GM04504 (cell line): ENCODE measurements at regions not wholly inside any gene's neighbourhood (a gene's known extent, or its start where the extent isn't known, plus 50 kb on each side); places are given as distances from the start of the nearest gene placed in this dataset.
"Not testable (repeated sequence)": the region's sequence is repeated elsewhere in the genome, so short reads cannot be mapped to it uniquely, and the experiment has no call there.

Experiments used
- DNase-seq: peaks from one replicate; pipeline ENCODE4 v3.0.0-alpha.2; 2012; ENCODE audit warnings: low read depth

DNA sequence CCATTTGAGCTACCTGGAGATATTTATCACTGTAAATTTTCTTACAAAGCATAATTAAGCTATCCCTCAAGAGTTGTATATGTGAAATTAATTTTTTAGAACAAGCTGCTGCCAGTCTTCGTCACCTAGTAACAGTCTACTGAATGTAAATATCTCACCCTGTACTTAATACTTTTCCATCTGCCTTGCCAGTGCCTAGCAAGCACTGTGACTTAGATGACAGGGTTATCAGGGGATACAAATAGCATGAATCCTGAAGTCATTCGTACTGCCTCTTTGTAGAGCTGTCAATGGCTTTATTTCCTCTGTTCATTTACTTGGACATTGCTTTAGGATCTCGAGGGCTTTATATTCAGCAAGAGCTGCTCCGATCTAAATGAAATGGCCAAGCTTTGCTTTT is 763.6 kb downstream of the ADCYAP1 start:
- no peak for DNase-seq

- not testable (repeated sequence) for DNase-seq
Measured at GRCh38 chr18:1671710-1672109, 767.0 kb downstream of the ADCYAP1 start.

DNA sequence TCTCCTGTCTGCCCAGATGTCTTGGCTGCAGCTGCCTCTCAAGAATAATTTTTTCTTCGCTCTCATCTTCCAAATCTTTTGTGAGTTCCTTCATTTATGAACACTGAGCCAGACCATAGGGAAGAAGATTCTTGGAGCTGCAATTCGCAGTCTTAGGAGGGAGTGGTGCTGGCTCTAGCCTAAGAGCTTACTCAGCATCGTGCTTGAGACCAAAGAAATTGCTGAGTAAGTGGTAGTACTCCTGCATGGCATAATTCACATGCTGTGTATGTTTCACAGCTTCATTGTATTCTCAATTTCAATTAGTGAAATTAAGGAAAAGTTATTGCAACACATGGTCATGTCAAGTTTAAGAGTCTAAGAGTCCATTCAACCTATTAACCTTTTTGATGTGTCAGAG is 771.7 kb downstream of the ADCYAP1 start:
- DNase-seq = no peak

DNA sequence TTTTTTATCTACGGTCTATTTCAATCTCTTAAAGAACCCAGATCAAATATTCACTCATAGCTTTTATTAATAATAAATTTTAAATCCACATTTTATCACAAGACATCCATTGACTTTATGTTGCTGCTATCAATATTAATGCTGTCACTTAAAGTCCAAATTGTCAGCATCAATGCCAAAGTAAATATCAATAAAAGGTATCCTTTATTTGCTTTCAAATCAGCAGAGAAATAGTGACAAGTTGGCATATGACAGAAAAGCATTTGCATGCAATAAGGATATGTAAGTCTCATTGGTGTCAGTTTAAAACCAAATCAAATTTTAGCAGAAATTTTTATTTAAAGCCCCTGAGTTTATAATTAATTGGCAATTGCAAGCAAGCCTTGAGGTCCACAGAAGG is 775.4 kb downstream of the ADCYAP1 start:
- DNase-seq = no peak

GRCh38 chr18:1691863-1692262 is 787.2 kb downstream of the ADCYAP1 start:
- no peak for DNase-seq

DNA sequence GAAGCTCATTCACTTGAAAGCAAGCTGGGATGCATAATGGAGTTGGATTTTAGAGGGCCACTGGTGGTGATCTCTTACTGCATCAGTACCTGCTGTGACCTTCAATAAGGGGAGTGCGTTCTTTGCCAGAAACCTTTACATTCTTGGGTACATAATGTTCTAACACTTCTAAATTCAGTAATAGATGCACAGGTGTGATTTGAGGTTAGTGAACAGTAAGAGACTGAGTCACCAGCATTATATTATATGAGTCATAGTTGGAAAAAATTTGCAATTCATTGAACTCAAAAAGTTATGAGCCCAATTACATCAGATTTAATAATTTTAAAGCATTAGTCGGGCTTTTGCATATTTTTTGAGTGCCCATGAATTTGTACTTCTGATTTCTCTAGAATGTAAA is 803.3 kb downstream of the ADCYAP1 start:
- no peak for DNase-seq

DNA sequence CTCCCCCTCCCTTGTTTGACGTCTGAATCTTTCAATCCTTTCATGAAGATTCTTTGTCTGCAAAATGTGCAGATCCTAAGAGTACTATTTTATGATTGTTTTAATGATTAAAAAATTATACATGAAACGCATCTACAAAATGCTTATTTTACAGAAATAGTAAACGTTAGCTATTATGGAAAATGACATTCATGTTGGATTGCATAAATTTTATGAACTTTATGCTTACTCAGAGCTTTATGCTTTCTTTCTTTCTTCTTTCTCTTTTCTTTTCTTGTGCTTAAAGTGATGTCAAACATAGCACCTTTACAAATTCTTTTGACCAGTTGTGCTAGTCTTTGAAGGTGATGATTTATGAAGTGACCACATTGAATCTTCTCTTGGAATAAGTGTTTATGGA is 805.4 kb downstream of the ADCYAP1 start:
- DNase-seq = no peak

- DNase-seq = no peak
Measured at GRCh38 chr18:1732143-1732542, 827.5 kb downstream of the ADCYAP1 start.

GRCh38 chr18:1746131-1746530 is 825.2 kb downstream of the METTL4 start:
- no peak for DNase-seq

GRCh38 chr18:1751249-1751648 is 820.1 kb downstream of the METTL4 start:
- no peak for DNase-seq

GRCh38 chr18:1760901-1761300 is 810.4 kb downstream of the METTL4 start:
- no peak for DNase-seq

- DNase-seq = no peak
Measured at GRCh38 chr18:1774261-1774660, 797.0 kb downstream of the METTL4 start.

- no peak for DNase-seq
Measured at GRCh38 chr18:1777843-1778242, 793.5 kb downstream of the METTL4 start.

DNA sequence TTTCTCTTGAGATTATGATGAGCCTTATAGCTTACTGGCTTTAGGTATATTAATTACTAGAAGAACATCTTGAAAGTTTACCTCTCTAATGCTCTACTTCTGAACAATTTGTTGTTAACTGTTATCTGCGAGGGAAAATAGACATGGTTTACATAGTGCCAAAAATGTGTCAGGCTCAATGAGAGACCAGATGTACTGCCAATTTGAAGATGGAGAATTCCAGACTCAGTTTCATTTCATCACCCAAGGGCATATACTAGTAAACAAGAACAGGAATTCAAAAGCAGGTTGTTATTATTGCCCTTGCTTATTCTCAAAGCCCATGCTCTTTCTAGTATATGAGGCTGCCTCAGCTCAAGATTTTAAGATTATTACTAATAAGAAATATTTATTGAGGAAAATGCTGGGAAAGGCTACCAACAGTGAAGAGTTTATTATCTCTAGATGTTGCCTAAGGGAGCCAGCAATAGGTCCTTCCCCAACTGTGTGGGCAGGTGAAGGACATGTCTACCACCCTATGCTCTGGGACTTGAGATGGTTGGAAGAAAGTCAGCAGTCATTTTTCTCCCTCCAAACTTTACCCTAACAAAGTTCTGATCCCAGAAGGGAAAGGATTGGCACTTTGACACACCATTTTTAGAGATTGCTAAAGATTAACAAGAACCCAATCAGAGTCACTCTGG is 792.7 kb downstream of the METTL4 start:
- no peak for DNase-seq

DNA sequence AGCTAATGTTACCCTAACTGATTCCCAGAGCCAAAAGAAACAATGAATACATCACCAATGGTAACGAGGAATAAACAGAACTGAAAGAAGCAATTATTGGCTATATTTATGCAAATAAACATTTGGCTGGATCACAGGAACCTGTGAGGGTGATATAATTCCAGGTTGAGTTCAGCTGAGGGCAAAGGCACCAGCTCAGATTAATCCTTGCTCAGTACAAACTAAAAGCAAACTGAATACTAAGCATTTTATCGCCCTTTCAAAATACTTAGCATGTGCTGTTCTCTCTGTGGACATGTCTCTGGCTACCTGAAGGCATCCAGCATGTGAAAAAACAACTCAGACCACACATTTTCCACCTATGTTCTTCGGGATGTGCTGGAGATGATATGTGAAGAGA is 791.7 kb downstream of the METTL4 start:
- no peak for DNase-seq

DNA sequence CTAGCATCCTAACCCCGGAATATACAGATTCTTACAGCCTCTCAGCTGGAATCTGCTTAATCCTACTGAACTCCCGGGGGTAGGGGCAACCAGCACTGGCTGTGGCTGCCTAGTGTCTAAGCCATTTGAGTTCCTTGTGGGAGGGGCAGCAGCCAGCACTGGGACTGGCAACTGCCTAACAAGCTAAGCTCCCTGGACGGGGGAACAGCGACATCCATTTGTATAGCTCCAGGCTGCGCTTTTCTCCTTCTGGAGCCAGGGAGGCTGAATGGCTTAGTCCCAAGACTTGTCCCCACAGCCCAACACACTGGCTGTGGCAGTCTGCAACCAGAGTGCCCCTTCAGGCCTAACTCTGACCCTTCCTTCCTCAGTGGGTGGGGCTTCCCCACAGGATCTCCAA is 787.2 kb downstream of the METTL4 start:
- no peak for DNase-seq

- not testable (repeated sequence) for DNase-seq
Measured at GRCh38 chr18:1785980-1786379, 785.3 kb downstream of the METTL4 start.

GRCh38 chr18:1796636-1797035 is 774.7 kb downstream of the METTL4 start:
- DNase-seq = no peak

DNA sequence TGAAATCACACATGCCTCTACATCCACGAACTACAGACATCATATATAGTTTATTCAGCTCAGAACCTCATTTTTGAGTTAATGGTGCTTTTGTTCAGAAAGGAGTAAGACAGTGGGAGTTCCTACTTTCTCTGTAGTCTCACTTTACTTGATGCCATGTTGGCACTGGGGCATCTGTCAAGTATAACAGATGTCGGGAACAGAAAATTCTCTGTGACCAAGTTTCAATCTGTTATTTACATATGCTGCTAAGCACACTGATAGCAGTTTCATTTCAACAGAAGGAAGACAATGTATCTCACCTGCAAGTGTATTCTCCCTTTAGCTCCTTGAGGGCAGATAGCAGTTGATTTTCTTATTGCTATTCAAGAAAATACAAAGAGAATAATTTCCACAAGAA is 774.1 kb downstream of the METTL4 start:
- no peak for DNase-seq

DNA sequence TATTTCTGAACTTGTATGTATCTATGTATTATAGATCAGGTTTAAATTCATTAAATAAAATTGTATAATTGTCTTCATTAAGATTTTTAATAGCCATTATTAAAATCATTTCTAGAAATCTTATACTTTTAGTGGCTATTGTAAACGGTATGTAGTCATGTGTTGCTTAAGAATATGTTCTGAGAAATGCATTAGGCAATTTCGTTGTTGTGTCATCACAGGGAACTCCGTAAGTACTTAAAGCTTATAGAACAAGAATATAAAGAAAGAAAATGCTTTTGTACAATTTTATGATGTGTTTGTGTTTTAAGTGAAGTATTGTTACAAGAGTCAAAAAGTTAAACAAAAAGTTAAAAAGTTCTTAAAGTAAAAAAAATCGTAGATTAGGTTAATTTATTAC is 765.8 kb downstream of the METTL4 start:
- DNase-seq = no peak

DNA sequence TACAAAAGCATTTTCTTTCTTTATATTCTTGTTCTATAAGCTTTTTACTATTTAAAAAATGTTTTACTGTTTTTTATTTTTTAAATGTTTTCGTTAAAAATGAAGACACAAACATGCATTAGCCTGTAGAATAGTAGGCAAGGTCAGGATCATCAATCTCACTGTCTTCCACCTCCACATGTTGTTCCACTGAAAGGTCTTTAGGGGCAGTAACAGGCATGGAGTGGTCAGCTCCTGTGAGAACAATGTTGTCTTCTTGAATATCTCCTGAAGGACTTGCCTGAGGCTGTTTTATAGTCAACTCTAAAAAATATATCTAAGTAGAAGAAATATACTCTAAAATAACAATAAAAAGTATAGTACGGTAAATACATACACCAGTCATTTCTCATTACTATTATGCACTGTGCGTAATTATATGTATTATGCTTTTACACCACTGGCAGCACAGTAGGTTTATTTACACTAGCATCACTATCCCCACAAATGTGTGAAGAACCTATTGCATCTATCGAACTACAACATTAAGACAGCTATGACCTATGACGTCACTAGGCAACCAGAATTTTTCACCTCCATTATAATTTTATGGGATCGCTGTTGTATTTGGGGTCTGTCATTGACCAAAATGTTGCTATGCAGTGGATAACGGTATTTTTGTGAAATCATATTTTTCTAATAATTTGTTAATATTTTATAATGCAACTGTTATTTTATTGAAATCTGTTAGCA is 764.3 kb downstream of the METTL4 start:
- no peak for DNase-seq

DNA sequence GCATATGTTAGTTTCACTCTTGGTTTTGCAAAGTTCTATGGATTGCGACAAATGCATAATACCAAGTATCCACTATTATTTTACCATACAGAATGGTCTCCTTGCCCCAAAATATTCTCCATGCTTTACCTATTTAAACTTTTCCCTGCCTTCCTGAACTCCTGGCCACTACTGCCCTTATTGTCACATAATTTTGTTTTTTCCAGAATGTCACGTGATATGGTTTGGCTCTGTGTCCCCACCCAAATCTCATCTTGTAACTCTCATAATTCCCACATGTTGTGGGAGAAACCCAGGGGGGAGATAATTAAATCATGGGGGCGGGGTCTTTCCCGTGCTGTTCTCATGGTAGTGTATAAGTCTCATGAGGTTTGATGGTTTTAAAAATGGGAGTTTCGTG is 760.0 kb downstream of the METTL4 start:
- no peak for DNase-seq

DNA sequence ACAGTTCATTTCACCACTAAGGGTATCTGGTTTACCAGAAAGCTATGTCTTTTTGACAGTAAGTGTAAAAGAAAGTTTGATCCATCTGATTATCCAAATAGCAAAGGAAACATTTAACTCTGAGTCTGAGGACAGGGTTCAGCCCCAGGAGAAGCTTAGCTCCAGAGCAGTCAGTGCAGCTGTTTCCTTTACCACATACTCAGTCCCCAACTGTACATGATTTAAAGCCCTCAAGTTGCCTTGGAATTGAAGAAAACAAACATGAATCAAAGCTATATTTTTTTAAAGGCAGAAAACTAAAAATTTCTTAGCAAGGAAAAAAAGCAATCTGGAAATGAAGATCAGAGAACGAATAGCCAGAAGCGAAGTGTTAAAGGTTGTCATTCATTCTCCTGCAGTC is 746.0 kb downstream of the METTL4 start:
- no peak for DNase-seq

DNA sequence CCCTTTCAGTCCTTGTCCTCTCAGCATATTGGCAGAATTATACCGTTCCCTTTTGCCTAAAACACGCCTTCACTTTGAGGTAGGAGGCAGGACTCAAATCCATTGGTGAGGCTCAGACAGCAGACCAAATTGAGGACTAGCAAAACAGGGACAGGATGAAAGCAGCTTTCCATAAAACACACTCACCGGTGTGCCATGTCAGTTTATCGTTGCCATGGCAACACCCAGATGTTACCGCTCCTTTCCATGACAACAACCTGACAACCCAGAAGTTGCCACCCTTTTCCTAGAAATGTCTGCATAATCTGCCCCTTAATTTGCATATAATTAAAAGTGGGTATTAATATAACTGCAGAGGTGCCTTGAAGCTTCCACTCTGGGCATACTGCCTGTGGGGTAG is 730.4 kb downstream of the METTL4 start:
- no peak for DNase-seq
